Heart right ventricle (tissue), 16 donors: ENCODE measurements at regions not wholly inside any gene's neighbourhood (a gene's known extent, or its start where the extent isn't known, plus 50 kb on each side); places are given as distances from the start of the nearest gene placed in this dataset.
A peak's percentile ranks its signal among the peaks of the same experiment; 100 is the strongest.

Experiments
- ATAC-seq, 8 donors: fragments of 200-7000 bp; cut with Tn5 transposase; one replicate each; pipeline ENCODE4 v1.9.1; 2020; ENCODE audit warnings: mild to moderate bottlenecking in 8 of 8, moderate library complexity in 8 of 8, moderate number of reproducible peaks in 1 of 8
- DNase-seq, 2 donors: peaks; one replicate each; pipeline ENCODE4 v3.0.0-alpha.2; 2020
- H3K27ac ChIP-seq, 10 donors: fragments of 200-600 bp; sonication (generic) in 2 of 10; one replicate each; pipeline versions ENCODE4 v1.5.0 to v1.8.0; 2020 to 2022; ENCODE audit warnings: mild to moderate bottlenecking in 3 of 10
- H3K27me3 ChIP-seq, 7 donors: fragments of 200-600 bp; one replicate each; pipeline ENCODE4 v1.8.0; 2021 to 2022; ENCODE audit warnings: mild to moderate bottlenecking in 2 of 7
- H3K36me3 ChIP-seq, 9 donors: fragments of 200-600 bp; sonication (generic) in 1 of 9; one replicate each; pipeline versions ENCODE4 v1.5.0 to v1.8.0; 2020 to 2022; ENCODE audit warnings: mild to moderate bottlenecking in 2 of 9
- H3K4me1 ChIP-seq, 9 donors: fragments of 200-600 bp; sonication (generic) in 1 of 9; one replicate each; pipeline versions ENCODE4 v1.5.0 to v1.8.0; 2020 to 2022; ENCODE audit warnings: mild to moderate bottlenecking in 4 of 9
- H3K4me3 ChIP-seq, 10 donors: fragments of 200-600 bp; sonication (generic) in 2 of 10; one replicate each; pipeline versions ENCODE4 v1.5.0 to v1.8.0; 2020 to 2022; ENCODE audit warnings: mild to moderate bottlenecking in 7 of 10, moderate library complexity in 2 of 10
- H3K9me3 ChIP-seq, 11 donors: fragments of 200-600 bp in 10 of 11; sonication (generic) in 2 of 11; one replicate each; pipeline versions ENCODE4 v1.5.0 to v1.8.0; 2013 to 2022; ENCODE audit warnings: mild to moderate bottlenecking in 2 of 11, control low read depth in 1 of 11, moderate library complexity in 1 of 11
- CTCF ChIP-seq, 9 donors: fragments of 200-600 bp; sonication (generic) in 2 of 9; IDR thresholded peaks; one replicate each; pipeline versions ENCODE4 v1.5.0 to v1.8.0; 2021 to 2022; ENCODE audit warnings: antibody characterized with exemption in 9 of 9, mild to moderate bottlenecking in 5 of 9, moderate library complexity in 1 of 9
- WGBS, 2 donors: extraction: QIAGEN DNeasy Blood & Tissue Kit; methylation state at CpG; one replicate each; pipeline ENCODE4 v1.1.7; 2013; ENCODE audit warnings: inconsistent platforms in 1 of 2; 5-methylcytosine and 5-hydroxymethylcytosine counted together
- intact Hi-C, 10 donors: fragments of 100-400 bp; cut with DNase I; formaldehyde crosslinking; loops; one replicate each; pipeline versions ENCODE4 v1.11.1 to v1.14.2; 2022
- donor health status: Arrhythmogenic right ventricular cardiomyopathy.
- donor health status: ischemic (EF 13 %, LVEDD 7.1; RV severe dilation, severe dysfunction).
- donor health status: healthy with polysubstance abuse.
- donor health status: DM: no; HTN: yes; CAD: no.
- donor health status: DM: no; HTN: no; CAD: no.
- donor health status: ischemic (EF 25% LVEDD 6.9; RV normal size, moderate dysfunction).
- donor health status: ischemic (EF 25% LVEDD 5.7; RV mildly dilated, moderate dysfunction).
- donor health status: healthy.
- donor health status: DM: yes; HTN: yes; CAD: no.
- donor health status: Ischemic cardiomyopathy.
- donor health status: ischemic (EF 35%, LVEDD 5.7; RV mildly dilated, moderate dysfunction).
- donor health status: nonischemic (EF 11% LVEDD 7.7; RV severe dilation, severe dysfunction).
- donor health status: DM: yes; HTN: yes; CAD: no.
- donor health status: PGD.
- donor health status: ischemic (EF 29% LVEDD 5.4; RV normal size, mild dysfunction).
- donor health status: nonischemic (EF 23%, LVEDD 6.1; RV moderate dilation, normal function).

GRCh38 chr5:163342306-163342705, 95.1 kb upstream of the CCNG1 start:
- no peaks in the 10 kb centered on the region for H3K4me1 ChIP-seq
- ATAC-seq = no peak
- H3K27me3 ChIP-seq = no peaks in the 10 kb centered on the region
- no peak overlapping the region for H3K27ac ChIP-seq
- intact Hi-C loops = loop anchor here in 2 of 10 donors (10.0 kb wide), 1 partner anchor 1798 kb away; the partner anchor contains the start of gene GABRB2 (in 2 of the 2)
- H3K9me3 ChIP-seq = no peaks in the 10 kb centered on the region
- no peak for DNase-seq
- no peak overlapping the region for H3K4me3 ChIP-seq
- no peaks in the 10 kb centered on the region for H3K36me3 ChIP-seq
- WGBS, 2 donors = 71 to 86% methylated on average over 2 of the region's 2 CpGs
- no peak for TF ChIP-seq CTCF (IDR thresholded peaks at IDR 0.05)

- Histone ChIP-seq H3K27me3 (peaks cover 0 to 4% (median 0%) of the 10 kb centered on the region in 7 donors), H3K27ac (no peak overlapping the region), H3K4me3 (no peak overlapping the region), H3K4me1 (no peaks in the 10 kb centered on the region), H3K36me3 (no peaks in the 10 kb centered on the region), H3K9me3 (no peaks in the 10 kb centered on the region)
- WGBS, 2 donors = 31 to 34% methylated on average over 3 of the region's 3 CpGs
- TF ChIP-seq CTCF (IDR thresholded peaks at IDR 0.05) = no peak
- intact Hi-C loops = loop anchor here in 2 of 10 donors (10.0 kb wide), 1 partner anchor 1800 kb away; the partner anchor contains the start of gene GABRB2 (in 2 of the 2)
- ATAC-seq (peak in 1 of 8 donors; percentile 42), DNase-seq (no peak)
Observed at GRCh38 chr5:163345216-163345615, 92.2 kb upstream of the CCNG1 start.

GRCh38 chr5:163347671-163348070, 89.7 kb upstream of the CCNG1 start:
- no peaks in the 10 kb centered on the region for H3K36me3 ChIP-seq
- WGBS, 2 donors = 1 to 2% methylated on average over 2 of the region's 2 CpGs
- H3K9me3 ChIP-seq = no peaks in the 10 kb centered on the region
- H3K4me1 ChIP-seq = no peaks in the 10 kb centered on the region
- H3K4me3 ChIP-seq = no peak overlapping the region
- no peak overlapping the region for H3K27ac ChIP-seq
- intact Hi-C loops = loop anchor here in 2 of 10 donors (10.0 kb wide), 1 partner anchor 1803 kb away; the partner anchor contains the start of gene GABRB2 (in 2 of the 2)
- no peak for ATAC-seq
- peak in 1 of 2 donors; percentile 35 for DNase-seq
- peaks cover 0 to 4% (median 0%) of the 10 kb centered on the region in 7 donors for H3K27me3 ChIP-seq
- peak; percentile 48 to 81 (median 79) for TF ChIP-seq CTCF (IDR thresholded peaks at IDR 0.05)

GRCh38 chr5:163350083-163350482, 87.3 kb upstream of the CCNG1 start:
- DNase-seq (no peak), ATAC-seq (peak in 1 of 8 donors; percentile 48)
- Histone ChIP-seq H3K9me3 (no peaks in the 10 kb centered on the region), H3K4me3 (no peak overlapping the region), H3K36me3 (no peaks in the 10 kb centered on the region), H3K4me1 (peaks cover 0 to 3% (median 0%) of the 10 kb centered on the region in 9 donors), H3K27me3 (peaks cover 0 to 4% (median 0%) of the 10 kb centered on the region in 7 donors), H3K27ac (no peak overlapping the region)
- intact Hi-C loops = no loop called here
- peak in 2 of 9 donors; percentile 5 to 11 for TF ChIP-seq CTCF (IDR thresholded peaks at IDR 0.05)
- WGBS, 2 donors = 54 to 66% methylated on average over 2 of the region's 2 CpGs
